SU-DHL-6 (cell line): ENCODE measurements at regions not wholly inside any gene's neighbourhood (a gene's known extent, or its start where the extent isn't known, plus 50 kb on each side); places are given as distances from the start of the nearest gene placed in this dataset.

Experiments used
- EZH2phosphoT487 ChIP-seq: fragments of 200-600 bp; sonication (generic), shearing (Covaris generic); conservative IDR thresholded peaks from 2 replicates; pipeline ENCODE4 v1.6.1; 2018; ENCODE audit warnings: mild to moderate bottlenecking, antibody characterized with exemption, low read length, moderate library complexity, mixed read lengths
- TF ChIP-seq, protein P1 (sequence below): fragments of 200-600 bp; sonication (generic); IDR thresholded peaks from one replicate; pipeline ENCODE4 v1.5.1; 2017; ENCODE audit warnings: antibody characterized with exemption, mild to moderate bottlenecking, low read length, moderate library complexity; ENCODE audit not compliant: insufficient read depth, poor library complexity, severe bottlenecking

- TF ChIP-seq, protein P1, sequence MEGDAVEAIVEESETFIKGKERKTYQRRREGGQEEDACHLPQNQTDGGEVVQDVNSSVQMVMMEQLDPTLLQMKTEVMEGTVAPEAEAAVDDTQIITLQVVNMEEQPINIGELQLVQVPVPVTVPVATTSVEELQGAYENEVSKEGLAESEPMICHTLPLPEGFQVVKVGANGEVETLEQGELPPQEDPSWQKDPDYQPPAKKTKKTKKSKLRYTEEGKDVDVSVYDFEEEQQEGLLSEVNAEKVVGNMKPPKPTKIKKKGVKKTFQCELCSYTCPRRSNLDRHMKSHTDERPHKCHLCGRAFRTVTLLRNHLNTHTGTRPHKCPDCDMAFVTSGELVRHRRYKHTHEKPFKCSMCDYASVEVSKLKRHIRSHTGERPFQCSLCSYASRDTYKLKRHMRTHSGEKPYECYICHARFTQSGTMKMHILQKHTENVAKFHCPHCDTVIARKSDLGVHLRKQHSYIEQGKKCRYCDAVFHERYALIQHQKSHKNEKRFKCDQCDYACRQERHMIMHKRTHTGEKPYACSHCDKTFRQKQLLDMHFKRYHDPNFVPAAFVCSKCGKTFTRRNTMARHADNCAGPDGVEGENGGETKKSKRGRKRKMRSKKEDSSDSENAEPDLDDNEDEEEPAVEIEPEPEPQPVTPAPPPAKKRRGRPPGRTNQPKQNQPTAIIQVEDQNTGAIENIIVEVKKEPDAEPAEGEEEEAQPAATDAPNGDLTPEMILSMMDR = no peak
- TF ChIP-seq EZH2phosphoT487 = no peak
Observed at GRCh38 chr5:34491251-34491620, 164.9 kb upstream of the RAI14 start.
